Epithelial cell of proximal tubule (primary cell): ENCODE measurements at regions not wholly inside any gene's neighbourhood (a gene's known extent, or its start where the extent isn't known, plus 50 kb on each side); places are given as distances from the start of the nearest gene placed in this dataset.
"Not testable (repeated sequence)": the region's sequence is repeated elsewhere in the genome, so short reads cannot be mapped to it uniquely, and the experiment has no call there.

Source experiments
- DNase-seq: peaks from one replicate; pipeline ENCODE4 v3.0.0-alpha.2; 2011; ENCODE audit warnings: low read depth
- H3K4me3 ChIP-seq: 2 replicates; pipeline ENCODE4 v1.5.1; 2011; ENCODE audit warnings: low read depth, mild to moderate bottlenecking, low read length
- TF ChIP-seq, protein P1 (sequence below): conservative IDR thresholded peaks from 2 replicates; pipeline ENCODE4 v1.5.1; 2012; ENCODE audit warnings: low read depth, mild to moderate bottlenecking, low read length

DNA sequence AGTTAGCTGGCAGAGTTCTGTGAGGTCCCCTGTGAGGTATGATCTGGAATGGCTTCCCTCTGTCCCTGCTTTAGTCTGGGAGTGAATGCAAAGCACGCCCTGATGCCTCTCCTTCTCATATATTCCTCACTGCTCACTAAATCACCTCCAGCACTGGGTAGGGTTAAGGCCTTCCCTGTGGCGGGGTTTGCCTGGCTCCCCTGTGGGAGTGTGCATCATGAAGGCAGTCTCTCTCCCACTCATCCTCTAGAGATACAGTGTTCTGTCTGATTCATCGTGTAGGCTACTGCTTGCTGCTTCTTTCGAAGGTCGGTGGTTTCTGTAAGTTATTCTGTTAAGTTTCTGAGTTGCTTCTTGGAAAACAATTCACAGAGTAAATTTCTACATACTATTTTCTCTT is 420.0 kb upstream of the EYS start:
- H3K4me3 ChIP-seq, result no peak overlapping the region
- DNase-seq, result no peak
- TF ChIP-seq, protein P1, sequence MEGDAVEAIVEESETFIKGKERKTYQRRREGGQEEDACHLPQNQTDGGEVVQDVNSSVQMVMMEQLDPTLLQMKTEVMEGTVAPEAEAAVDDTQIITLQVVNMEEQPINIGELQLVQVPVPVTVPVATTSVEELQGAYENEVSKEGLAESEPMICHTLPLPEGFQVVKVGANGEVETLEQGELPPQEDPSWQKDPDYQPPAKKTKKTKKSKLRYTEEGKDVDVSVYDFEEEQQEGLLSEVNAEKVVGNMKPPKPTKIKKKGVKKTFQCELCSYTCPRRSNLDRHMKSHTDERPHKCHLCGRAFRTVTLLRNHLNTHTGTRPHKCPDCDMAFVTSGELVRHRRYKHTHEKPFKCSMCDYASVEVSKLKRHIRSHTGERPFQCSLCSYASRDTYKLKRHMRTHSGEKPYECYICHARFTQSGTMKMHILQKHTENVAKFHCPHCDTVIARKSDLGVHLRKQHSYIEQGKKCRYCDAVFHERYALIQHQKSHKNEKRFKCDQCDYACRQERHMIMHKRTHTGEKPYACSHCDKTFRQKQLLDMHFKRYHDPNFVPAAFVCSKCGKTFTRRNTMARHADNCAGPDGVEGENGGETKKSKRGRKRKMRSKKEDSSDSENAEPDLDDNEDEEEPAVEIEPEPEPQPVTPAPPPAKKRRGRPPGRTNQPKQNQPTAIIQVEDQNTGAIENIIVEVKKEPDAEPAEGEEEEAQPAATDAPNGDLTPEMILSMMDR, result no peak

DNA sequence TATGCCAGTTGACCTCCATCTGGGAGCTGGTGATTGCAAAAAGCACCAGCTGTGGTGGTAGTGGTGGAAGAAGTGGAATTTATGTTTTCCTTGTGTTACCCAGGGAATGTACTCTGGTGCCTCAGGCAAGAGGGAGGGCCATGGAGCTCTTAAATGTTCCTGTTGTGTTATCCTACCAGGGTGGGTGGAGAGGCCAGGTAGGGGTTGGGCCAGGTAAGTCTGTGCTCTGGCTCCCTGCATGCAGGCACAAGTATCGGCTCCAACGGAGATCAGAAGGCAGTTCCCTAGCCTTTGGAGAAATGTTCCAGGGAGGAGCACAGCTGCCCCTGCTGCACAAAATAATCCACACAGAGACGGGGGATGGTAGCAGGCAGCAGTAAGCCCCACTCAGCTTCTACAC is 419.3 kb upstream of the EYS start:
- H3K4me3 ChIP-seq, result no peak overlapping the region
- no peak for DNase-seq
- TF ChIP-seq, protein P1, result no peak

DNA sequence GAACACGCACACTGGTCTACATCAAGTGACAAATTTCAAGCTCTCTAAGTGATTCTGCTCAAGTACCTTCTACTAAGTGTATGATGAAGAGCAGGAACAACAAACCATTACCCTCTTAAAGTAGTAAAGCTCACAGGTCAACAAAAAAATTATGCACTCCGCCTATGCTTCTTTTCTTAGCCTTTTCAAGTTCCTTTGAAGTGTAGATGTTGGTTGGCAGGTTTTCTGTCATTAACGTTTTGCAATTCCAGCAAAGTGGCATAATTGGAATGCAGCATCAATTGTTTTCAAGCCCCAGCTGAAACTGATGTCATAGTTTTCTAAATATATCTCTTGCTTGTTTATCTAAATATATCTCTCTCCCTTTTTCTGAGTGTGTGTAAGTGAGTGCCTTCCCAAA is 396.9 kb upstream of the EYS start:
- no peak for DNase-seq
- TF ChIP-seq, protein P1, result no peak
- no peak overlapping the region for H3K4me3 ChIP-seq

DNA sequence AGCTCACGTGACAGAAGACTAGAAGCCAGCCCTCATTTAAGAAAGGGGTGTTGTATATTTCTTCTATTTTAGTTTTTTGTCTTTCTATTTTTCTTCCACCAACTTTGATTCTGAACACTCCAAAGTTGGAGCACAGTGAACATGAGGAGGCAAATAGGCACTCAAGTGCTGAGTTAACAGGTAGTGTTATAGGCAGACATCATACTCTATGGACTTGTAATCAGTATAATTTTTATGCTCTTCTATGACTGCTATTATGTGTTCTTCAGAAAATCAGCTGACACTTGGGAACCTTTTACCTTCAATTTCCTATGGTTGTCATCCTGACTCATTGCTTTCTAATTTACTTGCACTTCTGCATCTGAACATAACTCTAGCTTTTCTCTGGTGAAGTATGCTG is 396.3 kb upstream of the EYS start:
- H3K4me3 ChIP-seq, result no peak overlapping the region
- TF ChIP-seq, protein P1, result no peak
- DNase-seq, result no peak

DNA sequence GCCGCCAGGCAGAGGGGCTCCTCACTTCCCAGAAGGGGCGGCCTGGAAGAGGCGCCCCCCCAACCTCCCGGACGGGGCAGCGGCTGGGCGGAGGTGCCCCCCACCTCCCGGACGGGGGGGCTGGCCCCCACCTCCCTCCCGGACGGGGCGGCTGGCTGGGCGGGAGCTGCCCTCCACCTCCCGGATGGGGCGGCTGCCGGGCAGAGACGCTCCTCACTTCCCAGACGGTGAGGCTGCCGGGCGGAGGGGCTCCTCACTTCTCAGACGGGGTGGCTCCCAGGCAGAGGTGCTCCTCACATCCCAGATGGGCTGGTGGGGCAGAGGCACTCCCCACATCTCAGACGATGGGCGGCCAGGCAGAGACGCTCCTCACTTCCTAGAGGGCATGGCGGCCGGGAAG is 389.7 kb upstream of the EYS start:
- DNase-seq, result no peak
- TF ChIP-seq, protein P1, result no peak
- H3K4me3 ChIP-seq, result no peak overlapping the region

DNA sequence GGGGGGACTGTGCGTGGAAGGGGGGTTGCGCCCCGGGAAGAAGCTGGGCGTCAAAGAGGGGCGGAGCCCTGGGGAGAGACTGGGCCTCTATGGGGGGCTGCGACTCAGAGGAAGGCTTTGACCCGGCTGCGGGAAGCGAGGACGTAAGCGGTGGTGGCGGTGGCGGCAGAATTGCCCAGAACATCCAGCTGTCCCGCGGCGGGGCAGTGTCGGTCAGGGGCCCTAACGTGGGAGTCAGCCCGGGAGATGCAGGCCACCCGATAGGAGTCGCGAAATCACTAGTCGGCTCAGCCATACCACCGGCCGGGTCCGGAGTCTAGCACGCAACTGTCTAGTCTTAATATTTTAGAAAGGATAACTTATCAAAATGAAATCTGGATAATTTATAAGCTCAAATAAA is 387.6 kb upstream of the EYS start:
- H3K4me3 ChIP-seq, result no peak overlapping the region
- no peak for DNase-seq
- TF ChIP-seq, protein P1, result no peak

DNA sequence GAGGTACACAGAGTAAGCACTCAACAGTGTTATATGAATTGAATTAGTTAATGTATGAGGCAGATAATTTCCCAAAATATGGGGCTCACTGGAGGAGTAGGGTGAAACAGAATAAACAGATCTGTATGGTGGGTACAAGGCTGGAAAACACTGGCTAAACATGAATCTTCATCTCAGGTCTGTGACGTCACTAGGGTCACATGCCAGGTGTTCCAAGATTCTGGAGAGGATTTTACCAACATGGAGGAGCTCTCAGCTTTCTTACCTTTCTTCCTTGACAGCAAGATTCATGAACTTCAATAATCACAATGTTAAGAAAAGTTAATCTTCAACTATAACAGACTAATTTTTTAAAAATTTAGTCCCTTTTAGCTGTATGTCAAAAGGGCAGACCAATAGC is 385.3 kb upstream of the EYS start:
- DNase-seq, H3K4me3 ChIP-seq: not testable (repeated sequence)

DNA sequence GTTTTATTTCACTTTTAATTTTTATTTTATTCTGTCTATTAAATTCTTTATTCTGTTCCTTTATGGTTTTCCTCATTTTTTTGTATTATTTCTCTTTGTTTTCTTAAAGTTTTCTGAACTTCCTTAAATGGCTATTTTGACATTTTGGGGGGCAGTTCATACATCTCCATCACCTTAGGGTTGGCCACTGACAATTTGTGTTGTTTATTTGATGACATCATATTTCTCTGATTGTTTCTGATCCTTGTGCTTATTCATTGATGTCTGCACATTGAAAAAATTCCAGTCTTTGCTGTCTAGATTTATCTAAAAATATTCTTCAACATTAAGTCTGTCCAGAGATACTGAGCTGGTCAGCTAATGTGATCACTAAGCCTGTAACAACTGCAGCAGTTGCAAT is 379.5 kb upstream of the EYS start:
- H3K4me3 ChIP-seq, result no peak overlapping the region
- DNase-seq, result no peak
- TF ChIP-seq, protein P1, result no peak
